Stimulated activated CD4-positive, alpha-beta T cell treated with anti-CD3 and anti-CD28 coated beads, Interleukin-1b, Interleukin-23, amount 100 ng/mL, for 24 hours (primary cell): ENCODE measurements at regions not wholly inside any gene's neighbourhood (a gene's known extent, or its start where the extent isn't known, plus 50 kb on each side); places are given as distances from the start of the nearest gene placed in this dataset.

ENCODE experiments used
- DNase-seq, 4 experiments: peaks; one replicate each; pipeline ENCODE4 v3.0.0-alpha.2; 2020; ENCODE audit warnings: low read depth in 4 of 4, low spot score in 1 of 4

- no peak for DNase-seq
These were observed 130.0 kb downstream of the GLI2 start for GRCh38 chr2:120865656-120866055.

GRCh38 chr2:120866071-120866470 is 130.4 kb downstream of the GLI2 start:
- no peak for DNase-seq

- no peak for DNase-seq
These were observed 130.9 kb downstream of the GLI2 start for GRCh38 chr2:120866483-120867140.

- no peak for DNase-seq
These were observed 131.9 kb downstream of the GLI2 start for GRCh38 chr2:120867290-120868241.

- no peak for DNase-seq
These were observed 132.7 kb downstream of the GLI2 start for GRCh38 chr2:120868366-120868765.

GRCh38 chr2:120869036-120869729 is 133.5 kb downstream of the GLI2 start:
- DNase-seq = no peak

GRCh38 chr2:120869730-120870466 is 134.2 kb downstream of the GLI2 start:
- DNase-seq = no peak

- DNase-seq = no peak
These were observed 134.8 kb downstream of the GLI2 start for GRCh38 chr2:120870467-120870788.

- no peak for DNase-seq
These were observed 135.5 kb downstream of the GLI2 start for GRCh38 chr2:120871016-120871635.

GRCh38 chr2:120871881-120872620 is 136.4 kb downstream of the GLI2 start:
- no peak for DNase-seq

- no peak for DNase-seq
These were observed 138.6 kb downstream of the GLI2 start for GRCh38 chr2:120873958-120874887.

- no peak for DNase-seq
These were observed 139.2 kb downstream of the GLI2 start for GRCh38 chr2:120874888-120875275.

- no peak for DNase-seq
These were observed 139.8 kb downstream of the GLI2 start for GRCh38 chr2:120875431-120875830.

GRCh38 chr2:120876526-120877280 is 141.0 kb downstream of the GLI2 start:
- DNase-seq = no peak

GRCh38 chr2:120877409-120877808 is 141.7 kb downstream of the GLI2 start:
- DNase-seq = no peak

GRCh38 chr2:120878970-120879369 is 143.3 kb downstream of the GLI2 start:
- DNase-seq = no peak

- no peak for DNase-seq
These were observed 144.0 kb downstream of the GLI2 start for GRCh38 chr2:120879431-120880295.
